GM19023 (cell line): ENCODE measurements at regions not wholly inside any gene's neighbourhood (a gene's known extent, or its start where the extent isn't known, plus 50 kb on each side); places are given as distances from the start of the nearest gene placed in this dataset.

Experiments used
- ATAC-seq: cut with Tn5 transposase; IDR thresholded peaks from one replicate; pipeline ENCODE4 v1.9.1; 2021; ENCODE audit warnings: mild to moderate bottlenecking, moderate library complexity; ENCODE audit not compliant: unreplicated experiment

DNA sequence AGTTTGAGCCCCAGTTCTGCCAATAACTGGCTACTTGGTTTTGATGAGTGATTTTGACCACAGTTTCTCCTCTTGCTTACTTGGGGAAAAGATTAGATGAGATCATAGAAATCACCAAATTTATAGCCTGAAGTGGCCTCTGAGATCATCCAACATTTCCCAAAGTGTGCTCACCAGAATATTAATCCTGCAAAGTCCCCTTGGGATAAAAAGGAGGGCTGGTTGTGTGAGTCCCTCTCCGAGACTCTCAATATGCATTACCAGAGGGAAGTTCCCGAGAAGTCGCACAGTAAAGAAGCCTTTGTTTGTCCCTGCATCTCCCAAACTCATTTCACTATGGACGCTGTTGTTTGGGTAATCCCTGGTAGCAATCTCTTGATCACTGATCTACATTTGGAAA lies 88.4 kb upstream of the ADRA1B start:
- ATAC-seq = no peak

DNA sequence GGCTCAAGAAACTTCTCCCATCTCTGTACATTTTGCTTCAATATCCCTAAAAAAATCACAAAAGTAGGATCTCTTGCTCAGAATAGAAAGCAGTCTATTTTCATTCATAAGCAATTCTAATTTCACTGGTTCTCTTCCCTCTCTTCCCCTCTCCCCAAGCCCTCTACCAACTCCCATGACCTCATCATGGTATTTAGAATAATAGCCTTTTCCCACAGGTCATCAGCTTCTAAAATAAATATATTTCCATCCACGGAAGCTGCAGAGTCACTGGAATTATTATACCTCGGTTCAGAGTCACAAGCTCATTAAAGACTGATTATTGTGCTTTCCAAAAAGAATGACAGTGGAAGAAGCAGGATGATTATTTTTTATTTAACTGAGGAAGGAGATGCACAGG lies 84.2 kb upstream of the ADRA1B start:
- ATAC-seq = no peak

DNA sequence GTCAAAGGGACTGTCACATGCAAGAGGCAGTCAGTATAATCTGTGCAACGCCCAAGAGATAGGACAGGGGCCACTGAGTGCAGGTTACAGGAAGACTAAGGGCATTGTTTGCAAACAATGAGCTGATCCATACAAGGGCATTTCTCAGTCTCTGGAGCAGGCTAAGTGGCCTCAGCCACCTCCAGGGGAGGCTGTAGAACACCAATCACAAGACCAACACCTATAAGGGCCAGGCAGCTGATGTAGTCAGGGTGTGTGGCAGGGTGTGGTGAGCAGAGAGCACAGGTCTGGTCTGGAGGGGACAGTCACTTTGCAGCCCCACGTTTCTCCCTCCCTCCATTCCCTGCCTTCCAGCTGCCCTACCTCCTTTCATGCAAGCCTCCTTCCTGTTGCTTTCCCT lies 83.2 kb upstream of the ADRA1B start:
- ATAC-seq = no peak

- no peak for ATAC-seq
These were observed 82.4 kb upstream of the ADRA1B start for GRCh38 chr5:159833846-159834245.

- ATAC-seq = no peak
These were observed 80.7 kb upstream of the ADRA1B start for GRCh38 chr5:159835548-159835947.

DNA sequence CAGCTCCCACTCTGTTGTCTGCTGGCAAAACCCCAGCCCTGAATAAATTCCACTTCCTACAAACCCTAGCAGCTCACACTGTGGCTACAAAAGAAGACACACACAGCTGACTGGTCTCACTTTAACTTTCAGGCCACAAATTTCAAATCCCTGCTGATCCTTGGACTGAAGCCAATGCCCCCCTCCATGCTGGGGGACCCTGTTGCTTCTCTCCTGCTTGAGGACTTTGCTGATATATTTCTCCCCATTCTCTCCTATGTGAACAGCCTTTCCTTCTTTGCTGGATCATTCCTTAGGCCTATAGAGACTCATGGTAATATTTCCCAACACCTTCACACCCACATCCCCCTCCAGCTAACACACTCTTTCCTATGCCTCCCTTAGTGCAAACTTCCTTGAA lies 79.6 kb upstream of the ADRA1B start:
- no peak for ATAC-seq

GRCh38 chr5:159837860-159838259 lies 78.4 kb upstream of the ADRA1B start:
- ATAC-seq = no peak

DNA sequence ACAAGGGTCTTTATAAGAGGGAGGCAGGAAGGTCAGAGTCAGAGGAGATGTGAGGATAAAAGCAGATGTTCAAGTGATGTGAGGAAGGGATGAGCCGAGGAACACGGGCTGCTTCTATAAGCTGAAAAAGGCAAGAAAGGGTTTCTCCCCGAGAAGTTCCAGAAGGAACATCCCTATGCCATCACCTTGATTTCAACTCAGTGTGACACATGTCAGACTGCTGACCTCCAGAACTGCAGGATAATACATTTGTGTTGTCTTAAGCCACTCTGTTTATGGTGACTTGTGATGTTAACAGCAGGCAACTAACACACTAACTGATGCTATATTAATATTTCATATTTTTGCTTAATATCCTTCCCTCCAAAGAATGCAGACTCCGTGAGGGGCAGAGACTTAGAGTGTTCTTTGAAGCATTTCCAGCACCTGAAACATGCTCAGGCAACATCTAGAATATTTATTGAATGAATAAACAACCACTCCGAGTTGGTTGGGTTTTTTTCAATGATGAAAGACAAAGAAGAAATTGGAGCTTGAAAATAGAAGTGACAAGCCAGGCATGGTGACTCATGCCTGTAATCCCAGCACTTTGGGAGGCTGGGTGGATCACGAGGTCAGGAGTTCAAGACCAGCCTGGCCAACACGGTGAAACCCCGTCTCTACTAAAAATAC lies 77.6 kb upstream of the ADRA1B start:
- no peak for ATAC-seq

- no peak for ATAC-seq
These were observed 71.8 kb upstream of the ADRA1B start for GRCh38 chr5:159844267-159845121.

- ATAC-seq = no peak
These were observed 66.7 kb upstream of the ADRA1B start for GRCh38 chr5:159849437-159850083.

DNA sequence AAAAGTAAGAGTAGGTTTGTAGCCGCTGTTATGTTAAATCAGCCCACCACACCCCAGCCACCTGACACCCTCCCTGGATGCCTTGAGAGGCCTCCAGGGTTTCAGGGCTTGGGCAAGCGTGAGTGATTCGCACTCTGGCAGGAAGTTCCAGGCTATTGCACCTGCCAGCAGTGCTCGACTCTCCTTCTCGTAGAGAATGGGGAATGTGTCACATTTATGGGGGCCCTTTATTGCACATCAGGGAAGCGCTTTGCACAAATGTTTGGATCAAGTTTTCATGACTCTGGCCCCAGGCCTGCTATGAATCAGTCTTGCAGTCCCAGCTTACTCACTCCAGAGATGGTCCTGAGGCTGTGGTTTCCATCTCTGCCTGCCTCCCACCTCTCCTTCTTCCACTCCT lies 66.1 kb upstream of the ADRA1B start:
- ATAC-seq = no peak

- no peak for ATAC-seq
These were observed 65.2 kb upstream of the ADRA1B start for GRCh38 chr5:159851053-159851452.

DNA sequence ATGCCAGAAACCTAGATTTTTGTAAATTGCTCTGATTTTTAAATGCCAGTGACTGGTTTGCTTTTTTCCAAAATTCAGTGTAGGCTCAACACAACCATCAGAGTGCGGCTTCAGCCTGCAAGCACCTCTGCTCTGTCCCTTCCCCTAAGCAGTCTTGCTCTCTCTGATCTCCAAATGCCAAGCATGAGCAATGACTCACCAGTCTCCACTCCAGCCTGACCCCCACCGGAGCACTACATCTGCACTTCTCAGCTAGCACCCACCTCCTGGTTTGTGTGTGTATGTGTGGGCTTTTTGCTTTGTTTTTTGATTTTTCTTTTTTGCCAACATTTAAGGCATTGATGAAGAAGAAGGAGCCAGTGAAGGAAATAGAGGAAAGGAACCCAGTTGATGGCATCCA lies 61.4 kb upstream of the ADRA1B start:
- ATAC-seq = no peak

GRCh38 chr5:159855476-159856191 lies 60.6 kb upstream of the ADRA1B start:
- no peak for ATAC-seq

GRCh38 chr5:159858871-159859270 lies 57.4 kb upstream of the ADRA1B start:
- no peak for ATAC-seq

DNA sequence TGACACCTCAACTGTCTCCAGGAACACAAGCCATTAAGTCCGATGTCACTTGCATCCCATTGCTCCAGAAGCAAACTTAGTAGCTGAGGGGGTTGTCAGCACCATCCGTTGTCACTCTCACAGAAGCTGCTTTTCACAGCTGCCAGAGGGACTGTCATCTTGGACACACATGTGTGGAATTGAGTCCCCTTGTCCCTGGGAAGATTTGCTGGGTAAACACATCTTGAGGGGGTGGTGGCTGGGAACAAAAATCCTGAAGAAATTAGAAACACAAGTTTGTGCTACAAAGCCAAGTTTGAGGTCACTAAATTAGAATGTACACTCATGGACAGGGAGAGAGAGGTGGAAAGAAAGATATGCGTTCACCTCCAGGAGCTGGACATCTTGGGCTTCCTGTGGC lies 55.2 kb upstream of the ADRA1B start:
- ATAC-seq = no peak

GRCh38 chr5:159864885-159865691 lies 51.2 kb upstream of the ADRA1B start:
- peak; percentile 83 for ATAC-seq

DNA sequence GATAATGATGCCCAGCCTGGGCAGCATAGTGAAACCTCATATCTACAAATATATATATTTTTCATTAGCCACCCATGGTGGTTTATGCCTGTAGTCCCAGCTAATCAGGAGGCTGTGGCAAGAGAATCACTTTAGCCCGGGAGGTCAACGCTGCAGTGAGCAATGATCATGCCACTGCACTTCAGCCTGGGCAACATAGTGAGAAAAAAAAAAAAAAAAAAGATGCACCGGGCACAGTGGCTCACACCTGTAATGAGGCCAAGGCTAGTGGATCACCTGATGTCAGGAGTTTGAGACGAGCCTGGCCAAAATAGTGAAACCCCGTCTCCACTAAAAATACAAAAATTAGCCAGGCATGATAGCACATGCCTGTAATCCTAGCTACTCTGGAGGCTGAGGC lies 50.2 kb upstream of the ADRA1B start:
- no peak for ATAC-seq
